ENCODE measurements at regions not wholly inside any gene's neighbourhood (a gene's known extent, or its start where the extent isn't known, plus 50 kb on each side); places are given as distances from the start of the nearest gene placed in this dataset.

GRCh38 chr6:66849843-66850242, 1142.8 kb upstream of the EYS start:
- intact Hi-C loops (cut with DNase I, micrococcal nuclease): no loop called here
- no peak for DNase-seq
- no peak for ATAC-seq

GRCh38 chr6:66848244-66848953, 1141.4 kb upstream of the EYS start:
- DNase-seq (no peak), ATAC-seq (no peak)
- intact Hi-C loops (cut with DNase I, micrococcal nuclease): no loop called here

- no peak for DNase-seq
- intact Hi-C loops (cut with DNase I, micrococcal nuclease): no loop called here
- ATAC-seq: no peak
These were observed 1131.7 kb upstream of the EYS start for GRCh38 chr6:66838764-66839163.

- intact Hi-C loops (cut with DNase I, micrococcal nuclease): no loop called here
- DNase-seq: no peak
- ATAC-seq: no peak
These were observed 1118.5 kb upstream of the EYS start for GRCh38 chr6:66825539-66825938.

- intact Hi-C loops (cut with DNase I, micrococcal nuclease): no loop called here
- DNase-seq (no peak), ATAC-seq (no peak)
These were observed 1107.1 kb upstream of the EYS start for GRCh38 chr6:66814156-66814555.

GRCh38 chr6:66808771-66809170, 1101.7 kb upstream of the EYS start:
- DNase-seq (no peak), ATAC-seq (no peak)
- intact Hi-C loops (cut with DNase I, micrococcal nuclease): no loop called here

GRCh38 chr6:66796987-66797386, 1090.0 kb upstream of the EYS start:
- ATAC-seq: no peak
- no peak for DNase-seq
- intact Hi-C loops (cut with DNase I, micrococcal nuclease): no loop called here

- intact Hi-C loops (cut with DNase I, micrococcal nuclease): no loop called here
- no peak for DNase-seq
- ATAC-seq: no peak
These were observed 1081.6 kb upstream of the EYS start for GRCh38 chr6:66788579-66788978.

- ATAC-seq: no peak
- intact Hi-C loops (cut with DNase I, micrococcal nuclease): no loop called here
These were observed 1065.8 kb upstream of the EYS start for GRCh38 chr6:66772800-66773199.

GRCh38 chr6:66771626-66772025, 1064.6 kb upstream of the EYS start:
- DNase-seq: no peak
- ATAC-seq: no peak
- intact Hi-C loops (cut with DNase I, micrococcal nuclease): no loop called here

More at GRCh38 chr6:66772800-66773199, 1065.8 kb upstream of the EYS start:
- no peak for DNase-seq

- ATAC-seq (no peak), DNase-seq (no peak)
- intact Hi-C loops (cut with DNase I, micrococcal nuclease): no loop called here
These were observed 1044.6 kb upstream of the EYS start for GRCh38 chr6:66751630-66752029.

GRCh38 chr6:66740346-66740745, 1033.3 kb upstream of the EYS start:
- no peak for DNase-seq
- intact Hi-C loops (cut with DNase I, micrococcal nuclease): no loop called here
- ATAC-seq: no peak

GRCh38 chr6:66735106-66735890, 1028.3 kb upstream of the EYS start:
- intact Hi-C loops (cut with DNase I, micrococcal nuclease): no loop called here
- no peak for DNase-seq
- no peak for ATAC-seq

GRCh38 chr6:66731310-66731709, 1024.3 kb upstream of the EYS start:
- intact Hi-C loops (cut with DNase I, micrococcal nuclease): no loop called here
- DNase-seq: no peak
- ATAC-seq: no peak

- no peak for DNase-seq
- intact Hi-C loops (cut with DNase I, micrococcal nuclease): no loop called here
- no peak for ATAC-seq
These were observed 1018.6 kb upstream of the EYS start for GRCh38 chr6:66725670-66726069.

- ATAC-seq (no peak), DNase-seq (no peak)
- intact Hi-C loops (cut with DNase I, micrococcal nuclease): no loop called here
These were observed 1010.8 kb upstream of the EYS start for GRCh38 chr6:66717801-66718200.

- intact Hi-C loops (cut with DNase I, micrococcal nuclease): no loop called here
- ATAC-seq: no peak
- no peak for DNase-seq
These were observed 992.4 kb upstream of the EYS start for GRCh38 chr6:66699385-66699784.

GRCh38 chr6:66689608-66690007, 982.6 kb upstream of the EYS start:
- DNase-seq: no peak
- intact Hi-C loops (cut with DNase I, micrococcal nuclease): no loop called here
- ATAC-seq: no peak

- ATAC-seq: no peak
- no peak for DNase-seq
- intact Hi-C loops (cut with DNase I, micrococcal nuclease): no loop called here
These were observed 980.6 kb upstream of the EYS start for GRCh38 chr6:66687611-66688140.

- no peak for ATAC-seq
- no peak for DNase-seq
- intact Hi-C loops (cut with DNase I, micrococcal nuclease): no loop called here
These were observed 968.9 kb upstream of the EYS start for GRCh38 chr6:66675906-66676305.

All from left colon (tissue), 2 donors.